HEK293 (cell line): ENCODE measurements at regions not wholly inside any gene's neighbourhood (a gene's known extent, or its start where the extent isn't known, plus 50 kb on each side); places are given as distances from the start of the nearest gene placed in this dataset.

Experiments used
- CTCF ChIA-PET: fragments of 350-600 bp; formaldehyde crosslinking; extraction: SDS; loops from one replicate; lab custom pipeline; 2021; ENCODE audit warnings: antibody characterized with exemption; lab: Yijun Ruan, JAX
- POLR2A ChIA-PET: fragments of 300-600 bp; formaldehyde crosslinking; extraction: SDS; loops from one replicate; lab custom pipeline; 2020; ENCODE audit warnings: antibody characterized with exemption, inconsistent platforms; lab: Yijun Ruan, JAX
- H3K27ac ChIP-seq: fragments of 200-500 bp; sonication (Bioruptor generic); 2 replicates; pipeline ENCODE4 v1.5.1; 2014; ENCODE audit warnings: low read depth, low read length, control low read depth, inconsistent platforms; ENCODE audit errors: extremely low read depth
- H3K36me3 ChIP-seq, 2 experiments: fragments of 200-500 bp in 1 of 2; sonication (Bioruptor generic) in 1 of 2; 1 replicate in 1 of 2; 2 replicates in 1 of 2; pipeline ENCODE4 v1.5.1; 2014 to 2017; ENCODE audit warnings: inconsistent platforms in 2 of 2, low read length in 2 of 2; ENCODE audit not compliant: control insufficient read depth in 2 of 2, insufficient read depth in 1 of 2
- H3K4me1 ChIP-seq: fragments of 200-500 bp; sonication (Bioruptor generic); 2 replicates; pipeline ENCODE4 v1.5.1; 2014; ENCODE audit warnings: mild to moderate bottlenecking, low read length, inconsistent platforms; ENCODE audit not compliant: control insufficient read depth, insufficient read depth
- H3K4me3 ChIP-seq: 2 replicates; pipeline ENCODE4 v1.5.1; 2011; ENCODE audit warnings: low read depth, mild to moderate bottlenecking, control low read depth, low read length, moderate library complexity
- H3K9me3 ChIP-seq: fragments of 200-500 bp; sonication (Bioruptor generic); 2 replicates; pipeline ENCODE4 v1.5.1; 2014; ENCODE audit warnings: low read depth, low read length, inconsistent platforms; ENCODE audit not compliant: control insufficient read depth, insufficient read depth
- FEZF1 ChIP-seq: fragments of 450-650 bp; formaldehyde crosslinking; IDR thresholded peaks from 2 replicates; pipeline ENCODE4 v1.5.1; 2016; ENCODE audit warnings: missing biosample characterization, missing genetic modification characterization
- KLF1 ChIP-seq: fragments of 450-650 bp; formaldehyde crosslinking; IDR thresholded peaks from 2 replicates; pipeline ENCODE4 v1.5.1; 2016; ENCODE audit warnings: missing biosample characterization, missing genetic modification characterization
- SP7 ChIP-seq: fragments of 450-650 bp; formaldehyde crosslinking; IDR thresholded peaks from 2 replicates; pipeline ENCODE4 v1.5.1; 2016; ENCODE audit warnings: missing biosample characterization, missing genetic modification characterization
- ZBTB17 ChIP-seq: fragments of 450-650 bp; formaldehyde crosslinking; IDR thresholded peaks from 2 replicates; pipeline ENCODE4 v1.5.1; 2016; ENCODE audit warnings: missing biosample characterization, missing genetic modification characterization
- ZBTB7A ChIP-seq: fragments of 450-650 bp; formaldehyde crosslinking; IDR thresholded peaks from 2 replicates; pipeline ENCODE4 v1.5.1; 2016; ENCODE audit warnings: low read depth, missing biosample characterization, missing genetic modification characterization
- ZIC2 ChIP-seq: fragments of 450-650 bp; formaldehyde crosslinking; IDR thresholded peaks from 2 replicates; pipeline ENCODE4 v1.5.1; 2016; ENCODE audit warnings: missing biosample characterization, missing genetic modification characterization
- ZNF16 ChIP-seq: fragments of 450-650 bp; formaldehyde crosslinking; IDR thresholded peaks from 2 replicates; pipeline ENCODE4 v1.5.1; 2016; ENCODE audit warnings: low read depth, missing biosample characterization, missing genetic modification characterization
- ZNF175 ChIP-seq: fragments of 450-650 bp; formaldehyde crosslinking; IDR thresholded peaks from 2 replicates; pipeline ENCODE4 v1.5.1; 2016; ENCODE audit warnings: missing biosample characterization, missing genetic modification characterization
- ZNF211 ChIP-seq: fragments of 450-650 bp; formaldehyde crosslinking; IDR thresholded peaks from 2 replicates; pipeline ENCODE4 v1.5.1; 2016; ENCODE audit warnings: low read depth, missing biosample characterization, missing genetic modification characterization
- ZNF214 ChIP-seq: fragments of 450-650 bp; formaldehyde crosslinking; IDR thresholded peaks from 2 replicates; pipeline ENCODE4 v1.5.1; 2017; ENCODE audit warnings: missing biosample characterization, mild to moderate bottlenecking, missing genetic modification characterization, borderline replicate concordance
- ZNF311 ChIP-seq: fragments of 450-650 bp; formaldehyde crosslinking; IDR thresholded peaks from 2 replicates; pipeline ENCODE4 v1.5.1; 2017; ENCODE audit warnings: missing biosample characterization, missing genetic modification characterization, borderline replicate concordance
- ZNF341 ChIP-seq: fragments of 450-650 bp; formaldehyde crosslinking; IDR thresholded peaks from 2 replicates; pipeline ENCODE4; 2016; ENCODE audit warnings: low read depth, missing biosample characterization, missing genetic modification characterization
- ZNF391 ChIP-seq: fragments of 450-650 bp; formaldehyde crosslinking; IDR thresholded peaks from 2 replicates; pipeline ENCODE4 v1.5.1; 2016; ENCODE audit warnings: low read depth, missing biosample characterization, missing genetic modification characterization, borderline replicate concordance
- ZNF404 ChIP-seq: fragments of 450-650 bp; formaldehyde crosslinking; IDR thresholded peaks from 2 replicates; pipeline ENCODE4 v1.5.1; 2017; ENCODE audit warnings: missing biosample characterization, missing genetic modification characterization
- ZNF529 ChIP-seq: fragments of 450-650 bp; formaldehyde crosslinking; IDR thresholded peaks from 2 replicates; pipeline ENCODE4 v1.5.1; 2017; ENCODE audit warnings: missing genetic modification characterization, missing biosample characterization; ENCODE audit not compliant: insufficient replicate concordance
- ZNF544 ChIP-seq: fragments of 450-650 bp; formaldehyde crosslinking; IDR thresholded peaks from 2 replicates; pipeline ENCODE4 v1.5.0; 2017; ENCODE audit warnings: missing biosample characterization, missing genetic modification characterization
- ZNF596 ChIP-seq: fragments of 450-650 bp; IDR thresholded peaks from 2 replicates; pipeline ENCODE4 v1.5.0; 2018; ENCODE audit warnings: missing biosample characterization, mild to moderate bottlenecking, missing genetic modification characterization, moderate library complexity
- ZNF610 ChIP-seq: fragments of 450-650 bp; formaldehyde crosslinking; IDR thresholded peaks from 2 replicates; pipeline ENCODE4 v1.5.1; 2016; ENCODE audit warnings: missing biosample characterization, missing genetic modification characterization, borderline replicate concordance
- ZNF791 ChIP-seq: fragments of 450-650 bp; formaldehyde crosslinking; IDR thresholded peaks from 2 replicates; pipeline ENCODE4 v1.5.1; 2016; ENCODE audit warnings: missing biosample characterization, missing genetic modification characterization
- TF ChIP-seq, protein P1 (sequence below): fragments of 450-650 bp; IDR thresholded peaks from 2 replicates; pipeline ENCODE4 v1.5.1; 2018; ENCODE audit warnings: missing biosample characterization, mild to moderate bottlenecking, missing genetic modification characterization
- TF ChIP-seq, protein P2 (sequence below): fragments of 450-650 bp; formaldehyde crosslinking; IDR thresholded peaks from 2 replicates; pipeline ENCODE4 v1.5.1; 2016; ENCODE audit warnings: missing biosample characterization, missing genetic modification characterization, borderline replicate concordance
- TF ChIP-seq, protein P3 (sequence below): fragments of 450-650 bp; formaldehyde crosslinking; IDR thresholded peaks from 2 replicates; pipeline ENCODE4 v1.5.1; 2017; ENCODE audit warnings: missing biosample characterization, mild to moderate bottlenecking, missing genetic modification characterization, moderate library complexity
- TF ChIP-seq, protein P4 (sequence below): fragments of 450-650 bp; formaldehyde crosslinking; IDR thresholded peaks from 2 replicates; pipeline ENCODE4 v1.5.1; 2016; ENCODE audit warnings: missing biosample characterization, missing genetic modification characterization

DNA sequence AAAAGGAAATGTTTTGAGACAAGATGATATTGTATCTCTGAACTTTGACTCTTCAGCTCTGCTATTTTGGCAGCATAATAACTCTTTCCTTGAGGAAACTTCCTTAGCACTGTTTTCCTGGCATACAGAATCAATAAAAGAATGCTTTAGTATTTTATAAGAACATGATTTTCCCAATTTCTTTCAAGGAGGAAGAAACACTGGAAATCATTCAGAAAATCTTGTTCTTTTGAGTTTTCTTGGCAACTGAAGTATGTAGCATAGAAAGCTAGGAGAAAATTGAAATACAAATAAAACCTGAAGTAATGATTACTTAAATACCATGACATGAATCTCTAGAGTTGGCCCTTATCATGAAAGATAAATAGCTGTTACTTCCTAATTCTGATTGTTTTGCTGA, 461.4 kb upstream of the ZNF608 start:
- Histone ChIP-seq H3K36me3 (no peaks in the 10 kb centered on the region), H3K9me3 (no peaks in the 10 kb centered on the region), H3K4me1 (no peaks in the 10 kb centered on the region), H3K4me3 (no peak overlapping the region), H3K27ac (no peak overlapping the region)
- TF ChIP-seq ZNF596 (tag by site-specific recombination) (no peak), ZNF16 (no peak), ZNF404 (tag by site-specific recombination) (no peak), ZNF791 (tag by site-specific recombination) (no peak), ZNF211 (no peak), KLF1 (tag by site-specific recombination) (no peak), ZNF311 (tag by site-specific recombination) (no peak), ZIC2 (tag by site-specific recombination) (no peak), ZNF544 (tag by site-specific recombination) (no peak), ZNF341 (tag by site-specific recombination) (no peak)
- TF ChIP-seq, protein P1, sequence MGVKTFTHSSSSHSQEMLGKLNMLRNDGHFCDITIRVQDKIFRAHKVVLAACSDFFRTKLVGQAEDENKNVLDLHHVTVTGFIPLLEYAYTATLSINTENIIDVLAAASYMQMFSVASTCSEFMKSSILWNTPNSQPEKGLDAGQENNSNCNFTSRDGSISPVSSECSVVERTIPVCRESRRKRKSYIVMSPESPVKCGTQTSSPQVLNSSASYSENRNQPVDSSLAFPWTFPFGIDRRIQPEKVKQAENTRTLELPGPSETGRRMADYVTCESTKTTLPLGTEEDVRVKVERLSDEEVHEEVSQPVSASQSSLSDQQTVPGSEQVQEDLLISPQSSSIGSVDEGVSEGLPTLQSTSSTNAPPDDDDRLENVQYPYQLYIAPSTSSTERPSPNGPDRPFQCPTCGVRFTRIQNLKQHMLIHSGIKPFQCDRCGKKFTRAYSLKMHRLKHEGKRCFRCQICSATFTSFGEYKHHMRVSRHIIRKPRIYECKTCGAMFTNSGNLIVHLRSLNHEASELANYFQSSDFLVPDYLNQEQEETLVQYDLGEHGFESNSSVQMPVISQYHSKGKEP (tag by site-specific recombination): no peak
- TF ChIP-seq, protein P2, sequence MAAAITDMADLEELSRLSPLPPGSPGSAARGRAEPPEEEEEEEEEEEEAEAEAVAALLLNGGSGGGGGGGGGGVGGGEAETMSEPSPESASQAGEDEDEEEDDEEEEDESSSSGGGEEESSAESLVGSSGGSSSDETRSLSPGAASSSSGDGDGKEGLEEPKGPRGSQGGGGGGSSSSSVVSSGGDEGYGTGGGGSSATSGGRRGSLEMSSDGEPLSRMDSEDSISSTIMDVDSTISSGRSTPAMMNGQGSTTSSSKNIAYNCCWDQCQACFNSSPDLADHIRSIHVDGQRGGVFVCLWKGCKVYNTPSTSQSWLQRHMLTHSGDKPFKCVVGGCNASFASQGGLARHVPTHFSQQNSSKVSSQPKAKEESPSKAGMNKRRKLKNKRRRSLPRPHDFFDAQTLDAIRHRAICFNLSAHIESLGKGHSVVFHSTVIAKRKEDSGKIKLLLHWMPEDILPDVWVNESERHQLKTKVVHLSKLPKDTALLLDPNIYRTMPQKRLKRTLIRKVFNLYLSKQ (tag by site-specific recombination): no peak
- TF ChIP-seq, protein P3, sequence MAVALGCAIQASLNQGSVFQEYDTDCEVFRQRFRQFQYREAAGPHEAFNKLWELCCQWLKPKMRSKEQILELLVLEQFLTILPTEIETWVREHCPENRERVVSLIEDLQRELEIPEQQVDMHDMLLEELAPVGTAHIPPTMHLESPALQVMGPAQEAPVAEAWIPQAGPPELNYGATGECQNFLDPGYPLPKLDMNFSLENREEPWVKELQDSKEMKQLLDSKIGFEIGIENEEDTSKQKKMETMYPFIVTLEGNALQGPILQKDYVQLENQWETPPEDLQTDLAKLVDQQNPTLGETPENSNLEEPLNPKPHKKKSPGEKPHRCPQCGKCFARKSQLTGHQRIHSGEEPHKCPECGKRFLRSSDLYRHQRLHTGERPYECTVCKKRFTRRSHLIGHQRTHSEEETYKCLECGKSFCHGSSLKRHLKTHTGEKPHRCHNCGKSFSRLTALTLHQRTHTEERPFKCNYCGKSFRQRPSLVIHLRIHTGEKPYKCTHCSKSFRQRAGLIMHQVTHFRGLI (tag by site-specific recombination): no peak
- POLR2A ChIA-PET: no interaction called here
- CTCF ChIA-PET: no interaction called here

DNA sequence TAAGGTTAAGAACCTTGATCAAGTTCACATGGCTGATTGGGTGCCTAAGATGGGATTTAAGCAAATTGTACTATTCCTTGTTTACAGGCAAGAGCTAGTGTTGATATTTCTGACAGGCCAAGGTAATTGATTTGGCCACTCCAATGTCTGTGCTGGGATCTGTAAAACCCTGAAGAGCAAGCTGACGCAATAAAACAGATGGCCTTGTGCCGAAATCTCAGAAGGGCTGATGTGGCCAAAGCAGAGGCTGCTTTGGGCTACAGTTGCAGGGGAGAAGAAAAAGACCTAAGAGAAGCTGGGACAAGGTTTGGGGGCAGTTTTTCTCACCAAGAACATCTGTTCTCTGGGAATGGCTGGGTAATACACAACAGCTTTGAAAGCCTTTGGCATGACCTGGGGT, 463.2 kb upstream of the ZNF608 start:
- Histone ChIP-seq H3K9me3 (no peaks in the 10 kb centered on the region), H3K4me3 (no peak overlapping the region), H3K27ac (no peak overlapping the region), H3K36me3 (no peaks in the 10 kb centered on the region), H3K4me1 (no peaks in the 10 kb centered on the region)
- ChIA-PET POLR2A (no interaction called here), CTCF (no interaction called here)
- TF ChIP-seq ZNF529 (tag by site-specific recombination): no peak
- peak; percentile 70; the same call in 1 of the 2 replicates for TF ChIP-seq ZBTB17 (tag by site-specific recombination)

DNA sequence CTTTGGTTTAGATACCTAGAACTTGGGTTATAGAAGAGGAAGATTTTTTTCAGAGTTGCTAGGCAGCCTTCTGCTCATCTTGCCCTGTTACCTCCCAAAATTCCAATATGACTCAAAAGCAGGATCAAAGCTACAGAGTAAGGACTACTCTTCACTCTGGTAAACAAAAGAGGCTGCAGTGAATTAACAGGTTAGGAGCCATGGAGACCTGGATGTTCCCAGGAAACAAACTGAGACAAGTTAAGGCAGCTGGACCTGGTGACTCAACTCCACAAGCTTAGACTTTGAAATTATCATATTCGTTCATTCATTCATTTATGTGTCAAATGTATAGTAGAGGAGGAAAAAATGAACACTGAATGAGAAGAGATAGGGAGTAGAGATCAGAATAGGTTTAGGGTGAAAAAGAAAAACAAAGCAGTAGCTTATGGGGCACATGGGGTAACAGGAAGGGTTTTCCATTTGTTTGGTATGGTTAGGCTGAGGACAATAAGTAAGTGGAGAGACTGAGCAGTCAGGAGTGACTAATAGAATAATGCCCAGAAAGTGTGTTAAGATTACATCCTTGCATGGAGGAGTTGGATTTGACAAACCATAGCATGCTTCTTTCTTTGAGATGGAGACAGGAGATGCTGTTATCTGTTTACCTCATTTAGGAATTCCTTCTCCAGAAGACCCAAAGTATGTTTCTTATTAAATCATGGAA, 464.0 kb upstream of the ZNF608 start:
- POLR2A ChIA-PET: no interaction called here
- Histone ChIP-seq H3K27ac (no peak overlapping the region), H3K4me1 (no peaks in the 10 kb centered on the region)
- CTCF ChIA-PET: no interaction called here
- no peak for TF ChIP-seq ZNF391 (tag by site-specific recombination)
- TF ChIP-seq ZNF610 (tag by site-specific recombination): no peak
- TF ChIP-seq ZBTB7A (tag by site-specific recombination): no peak
- TF ChIP-seq FEZF1 (tag by site-specific recombination): no peak
- TF ChIP-seq, protein P4, sequence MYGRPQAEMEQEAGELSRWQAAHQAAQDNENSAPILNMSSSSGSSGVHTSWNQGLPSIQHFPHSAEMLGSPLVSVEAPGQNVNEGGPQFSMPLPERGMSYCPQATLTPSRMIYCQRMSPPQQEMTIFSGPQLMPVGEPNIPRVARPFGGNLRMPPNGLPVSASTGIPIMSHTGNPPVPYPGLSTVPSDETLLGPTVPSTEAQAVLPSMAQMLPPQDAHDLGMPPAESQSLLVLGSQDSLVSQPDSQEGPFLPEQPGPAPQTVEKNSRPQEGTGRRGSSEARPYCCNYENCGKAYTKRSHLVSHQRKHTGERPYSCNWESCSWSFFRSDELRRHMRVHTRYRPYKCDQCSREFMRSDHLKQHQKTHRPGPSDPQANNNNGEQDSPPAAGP: no peak
- no peak for TF ChIP-seq ZNF175
- no peak for TF ChIP-seq ZNF214 (tag by site-specific recombination)
- no peak for TF ChIP-seq SP7 (tag by site-specific recombination)
- TF ChIP-seq, all 188 proteins: peak for 0
- Histone ChIP-seq H3K36me3 (no peaks in the 10 kb centered on the region), H3K9me3 (no peaks in the 10 kb centered on the region), H3K4me3 (no peak overlapping the region)
